PFSK-1 (cell line): ENCODE measurements at regions not wholly inside any gene's neighbourhood (a gene's known extent, or its start where the extent isn't known, plus 50 kb on each side); places are given as distances from the start of the nearest gene placed in this dataset.

Experiments used
- FOXP2 ChIP-seq: optimal IDR thresholded peaks from 2 replicates; pipeline ENCODE3; 2011; ENCODE audit warnings: borderline replicate concordance, control low read depth, inconsistent platforms; ENCODE audit not compliant: insufficient read depth; ENCODE audit errors: extremely low read length, extremely low read depth
- POLR2AphosphoS5 ChIP-seq: IDR thresholded peaks from 2 replicates; pipeline ENCODE4 v1.6.1; 2012; ENCODE audit warnings: low read depth, mild to moderate bottlenecking, control low read depth, low read length, moderate library complexity
- REST ChIP-seq, 2 experiments: IDR thresholded peaks; 2 replicates each; pipeline versions ENCODE4 v1.6.1 to v1.8.0; 2011 to 2012; ENCODE audit warnings: low read depth in 2 of 2, low read length in 2 of 2, control low read depth in 1 of 2, inconsistent platforms in 1 of 2, mild to moderate bottlenecking in 1 of 2, moderate library complexity in 1 of 2; ENCODE audit not compliant: insufficient read depth in 1 of 2
- SIN3A ChIP-seq: IDR thresholded peaks from 2 replicates; pipeline ENCODE4 v1.6.1; 2012; ENCODE audit warnings: mild to moderate bottlenecking, low read length, moderate library complexity, borderline replicate concordance; ENCODE audit not compliant: insufficient read depth
- TAF1 ChIP-seq: IDR thresholded peaks from 2 replicates; pipeline ENCODE4 v1.6.1; 2012; ENCODE audit warnings: low read length, control low read depth, borderline replicate concordance; ENCODE audit not compliant: insufficient read depth

GRCh38 chr2:67311536-67311935 is 85.6 kb upstream of the ETAA1 start:
- TF ChIP-seq SIN3A = no peak
- TF ChIP-seq REST (IDR thresholded peaks at IDR 0.05; ENCODE audit: insufficient read depth in 1 of 2, low read depth in 2 of 2, low read length in 2 of 2) = no peak
- TF ChIP-seq POLR2AphosphoS5 = no peak
- TF ChIP-seq FOXP2 = no peak
- no peak for TF ChIP-seq TAF1

- TF ChIP-seq TAF1 = no peak
- TF ChIP-seq POLR2AphosphoS5 = no peak
- TF ChIP-seq SIN3A = no peak
- no peak for TF ChIP-seq REST (IDR thresholded peaks at IDR 0.05; ENCODE audit: insufficient read depth in 1 of 2, low read depth in 2 of 2, low read length in 2 of 2)
Observed at GRCh38 chr2:67312871-67313270, 84.3 kb upstream of the ETAA1 start.

- no peak for TF ChIP-seq TAF1
- TF ChIP-seq REST (IDR thresholded peaks at IDR 0.05; ENCODE audit: insufficient read depth in 1 of 2, low read depth in 2 of 2, low read length in 2 of 2) = no peak
- TF ChIP-seq POLR2AphosphoS5 = no peak
- no peak for TF ChIP-seq SIN3A
- TF ChIP-seq FOXP2 = no peak
Observed at GRCh38 chr2:67313536-67313935, 83.6 kb upstream of the ETAA1 start.

- TF ChIP-seq REST (IDR thresholded peaks at IDR 0.05; ENCODE audit: insufficient read depth in 1 of 2, low read depth in 2 of 2, low read length in 2 of 2) (no peak), TAF1 (no peak), POLR2AphosphoS5 (no peak), SIN3A (no peak), FOXP2 (no peak)
Observed at GRCh38 chr2:67318031-67318430, 79.1 kb upstream of the ETAA1 start.

- no peak for TF ChIP-seq POLR2AphosphoS5
- TF ChIP-seq REST (IDR thresholded peaks at IDR 0.05; ENCODE audit: insufficient read depth in 1 of 2, low read depth in 2 of 2, low read length in 2 of 2) = no peak
Observed at GRCh38 chr2:67318563-67318962, 78.6 kb upstream of the ETAA1 start.
